IPS-20b (cell line): ENCODE measurements at regions not wholly inside any gene's neighbourhood (a gene's known extent, or its start where the extent isn't known, plus 50 kb on each side); places are given as distances from the start of the nearest gene placed in this dataset.
"Not testable (repeated sequence)": the region's sequence is repeated elsewhere in the genome, so short reads cannot be mapped to it uniquely, and the experiment has no call there.

Experiments used
- H3K27ac ChIP-seq: one replicate; pipeline ENCODE4 v1.5.1; 2013; ENCODE audit warnings: low read length
- H3K27me3 ChIP-seq: 2 replicates; pipeline ENCODE4 v1.6.1; 2013; ENCODE audit warnings: mild to moderate bottlenecking, low read length, inconsistent platforms; ENCODE audit not compliant: insufficient read depth
- H3K36me3 ChIP-seq: 2 replicates; pipeline ENCODE4 v1.6.1; 2013; ENCODE audit warnings: low read depth, mild to moderate bottlenecking, inconsistent platforms, low read length, moderate library complexity; ENCODE audit not compliant: insufficient read depth
- H3K4me1 ChIP-seq: 2 replicates; pipeline ENCODE4 v1.6.1; 2013; ENCODE audit warnings: mild to moderate bottlenecking, control low read depth, inconsistent platforms, low read length, moderate library complexity; ENCODE audit not compliant: insufficient read depth
- H3K4me3 ChIP-seq: 2 replicates; pipeline ENCODE4 v1.5.1; 2013; ENCODE audit warnings: mild to moderate bottlenecking, low read length, inconsistent platforms
- H3K9ac ChIP-seq: 2 replicates; pipeline ENCODE4 v1.6.1; 2013; ENCODE audit warnings: low read depth, mild to moderate bottlenecking, inconsistent platforms, low read length, moderate library complexity
- H3K9me3 ChIP-seq: 2 replicates; pipeline ENCODE4 v1.6.1; 2013; ENCODE audit warnings: mild to moderate bottlenecking, low read depth, low read length, inconsistent platforms; ENCODE audit not compliant: insufficient read depth

DNA sequence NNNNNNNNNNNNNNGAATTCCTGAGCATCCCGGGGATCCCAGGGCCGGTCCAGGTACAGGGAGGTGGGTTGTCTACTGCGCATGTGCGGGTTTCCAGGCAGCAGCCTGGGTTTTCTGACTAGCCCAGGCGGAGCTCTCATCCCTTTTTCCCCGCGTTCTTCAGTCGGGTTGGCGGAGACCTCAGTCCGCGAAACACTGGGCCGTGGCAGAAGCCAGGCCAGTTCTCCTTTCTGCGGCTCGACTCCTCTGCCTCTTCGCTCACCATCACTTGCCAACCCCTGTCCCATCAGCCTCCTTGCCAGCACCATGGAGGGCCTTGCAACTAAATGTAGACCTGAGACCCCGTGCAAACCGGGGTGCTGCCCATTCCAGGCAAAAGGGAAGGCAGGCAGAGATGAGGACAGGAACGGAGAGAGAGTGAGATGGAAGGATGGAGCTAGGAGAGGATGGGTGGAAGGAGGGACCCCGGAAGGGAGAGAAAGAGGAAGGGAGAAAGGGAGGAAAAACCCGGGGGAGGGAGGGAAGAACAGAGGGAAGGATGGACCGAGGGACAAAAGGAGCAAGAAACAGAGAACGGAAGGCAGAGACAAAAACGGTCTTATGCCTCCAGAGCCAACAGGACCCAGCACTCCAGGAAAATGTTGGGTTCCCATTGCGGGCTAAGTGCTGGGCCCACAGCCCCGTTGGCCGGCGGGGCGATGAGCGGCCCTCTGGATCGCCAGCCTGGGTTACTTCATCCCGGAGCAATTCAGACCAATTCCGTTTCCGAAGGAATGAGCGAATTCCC is 445.4 kb upstream of the DEFB115 start:
- H3K36me3 ChIP-seq, result no peaks in the 10 kb centered on the region
- no peak overlapping the region for H3K9ac ChIP-seq
- no peak overlapping the region for H3K4me3 ChIP-seq
- peaks cover 4% of the 10 kb centered on the region for H3K27me3 ChIP-seq
- H3K4me1 ChIP-seq, result no peaks in the 10 kb centered on the region
- no peak overlapping the region for H3K27ac ChIP-seq
- peaks cover 33% of the 10 kb centered on the region for H3K9me3 ChIP-seq

DNA sequence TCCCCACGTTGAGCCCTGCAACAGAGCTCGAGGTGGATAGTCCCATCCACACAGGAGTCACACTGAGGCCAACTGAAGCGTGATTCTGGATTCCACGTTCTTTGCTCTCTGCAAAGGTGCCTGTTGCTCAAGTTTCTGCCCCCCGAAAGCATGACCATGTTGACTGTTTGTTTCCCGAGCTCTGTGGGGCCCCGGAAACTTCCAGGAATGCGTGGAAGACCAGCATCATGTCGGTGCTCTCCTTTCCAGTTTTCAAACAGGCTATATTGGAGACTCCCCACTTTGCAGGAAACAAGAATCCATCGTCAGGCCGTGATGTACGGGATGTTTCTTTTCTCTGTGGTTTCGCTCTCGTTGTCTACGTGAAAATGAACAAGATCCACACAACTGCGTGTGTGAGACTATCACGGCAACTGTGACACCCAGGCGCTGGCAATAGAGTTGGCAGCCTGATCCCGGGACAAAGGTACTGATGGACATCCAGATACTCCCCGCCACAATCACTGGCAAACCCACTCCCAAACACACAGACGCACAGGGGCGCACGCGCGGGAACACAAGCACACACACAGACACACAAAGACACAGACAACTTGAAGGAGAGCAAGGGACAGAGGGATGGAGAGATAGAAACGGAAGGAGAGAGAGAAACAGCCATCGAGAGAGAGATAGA is 444.6 kb upstream of the DEFB115 start:
- Histone ChIP-seq H3K36me3 (no peaks in the 10 kb centered on the region), H3K4me3 (no peak overlapping the region), H3K4me1 (no peaks in the 10 kb centered on the region), H3K9ac (no peak overlapping the region), H3K27me3 (peaks cover 4% of the 10 kb centered on the region), H3K27ac (no peak overlapping the region), H3K9me3 (peaks cover 33% of the 10 kb centered on the region)

DNA sequence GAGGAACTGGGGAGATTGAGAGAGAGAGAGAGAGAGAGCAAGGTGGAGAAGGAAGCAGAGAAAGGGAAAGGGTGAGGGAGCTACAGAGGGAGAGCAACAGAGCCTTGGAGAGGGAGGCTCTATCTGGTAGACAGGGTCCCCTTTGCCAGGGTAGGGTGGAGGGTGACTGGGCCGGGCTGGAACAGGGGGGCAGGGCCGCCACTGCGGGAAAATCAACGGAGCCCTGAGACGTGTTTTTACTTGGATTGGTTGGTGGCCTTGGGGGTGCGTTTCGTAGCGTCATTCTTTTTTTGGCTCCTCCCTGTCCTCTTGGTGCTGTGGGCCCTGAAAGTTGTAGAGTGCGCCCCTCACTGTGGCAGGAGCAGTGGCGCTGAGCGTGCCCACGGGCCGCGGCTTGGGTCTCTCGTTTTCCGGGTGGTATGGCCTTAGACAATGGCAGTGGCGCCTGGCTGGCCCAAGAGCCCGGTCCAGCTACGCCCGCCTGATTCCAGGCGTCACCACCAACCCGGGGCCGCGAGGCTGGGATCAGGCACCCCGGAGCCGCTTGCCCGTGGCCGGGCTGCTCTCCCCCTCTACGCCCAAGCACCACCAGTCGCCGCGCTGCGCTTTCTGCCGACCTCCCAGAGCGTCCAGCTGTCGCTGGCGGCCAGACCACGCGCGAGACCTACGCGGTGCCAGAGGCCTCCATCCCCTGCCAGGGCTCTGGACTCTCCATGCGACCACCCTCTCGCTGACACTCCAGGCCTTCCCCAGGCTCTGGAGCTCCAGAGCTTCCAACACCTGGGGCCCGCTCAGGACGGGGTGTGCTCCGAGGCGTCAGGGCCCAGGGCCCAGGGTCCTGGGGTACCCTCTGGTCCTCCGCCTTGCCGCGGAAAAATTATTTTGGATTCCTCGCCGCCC is 443.8 kb upstream of the DEFB115 start:
- H3K4me3 ChIP-seq, H3K27ac ChIP-seq: not testable (repeated sequence)
- peaks cover 35% of the 10 kb centered on the region for H3K9me3 ChIP-seq

DNA sequence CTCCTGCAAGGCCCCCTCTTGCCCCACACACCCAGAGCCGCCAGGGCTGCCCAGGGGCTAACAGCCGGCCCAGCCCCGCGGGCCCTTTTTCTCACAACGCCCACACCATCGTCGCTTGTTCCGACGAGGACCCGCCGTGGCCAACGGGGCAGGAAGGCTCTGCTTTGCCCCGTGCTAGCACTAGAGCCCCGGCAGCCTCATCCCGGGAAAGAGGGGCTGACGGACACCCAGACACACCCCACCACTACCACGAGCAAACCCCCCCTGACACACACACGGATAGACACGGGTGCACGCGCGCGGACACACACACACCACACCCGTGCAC is 443.2 kb upstream of the DEFB115 start:
- not testable (repeated sequence) for H3K27ac ChIP-seq, H3K9ac ChIP-seq, H3K36me3 ChIP-seq

More for the DNA sequence above, 443.8 kb upstream of the DEFB115 start:
- H3K36me3 ChIP-seq, H3K27me3 ChIP-seq, H3K4me1 ChIP-seq, H3K9ac ChIP-seq: not testable (repeated sequence)

DNA sequence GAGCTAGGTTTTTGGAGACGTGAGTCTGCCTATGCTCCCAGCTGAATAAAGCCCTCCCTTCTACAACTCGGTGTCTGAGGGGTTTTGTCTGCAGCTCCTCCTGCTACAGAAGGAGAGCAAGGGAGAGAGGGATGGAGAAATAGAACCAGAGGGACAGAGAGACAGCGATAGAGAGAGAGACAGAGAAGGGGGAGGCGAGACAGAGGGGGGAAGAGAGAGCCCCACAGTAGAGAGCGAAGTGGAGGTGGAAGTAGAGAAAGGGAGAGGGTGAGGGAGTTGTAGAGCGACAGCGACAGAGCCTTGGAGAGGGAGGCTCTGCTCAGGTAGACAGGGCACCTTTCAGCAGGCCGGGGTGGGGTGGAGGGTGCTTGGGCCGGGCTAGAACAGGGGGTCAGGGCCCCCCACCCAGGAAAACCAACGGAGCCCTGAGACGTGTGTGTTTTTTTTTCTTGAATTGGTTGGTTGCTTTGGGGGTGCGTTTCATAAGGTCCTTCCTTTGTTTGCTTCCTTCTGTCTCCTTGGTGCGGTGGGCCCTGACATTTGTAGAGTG is 442.4 kb upstream of the DEFB115 start:
- H3K4me1 ChIP-seq, H3K9ac ChIP-seq, H3K27me3 ChIP-seq, H3K4me3 ChIP-seq, H3K27ac ChIP-seq, H3K36me3 ChIP-seq: not testable (repeated sequence)
- peaks cover 40% of the 10 kb centered on the region for H3K9me3 ChIP-seq

More for the DNA sequence above, 443.2 kb upstream of the DEFB115 start:
- not testable (repeated sequence) for H3K4me1 ChIP-seq, H3K4me3 ChIP-seq, H3K27me3 ChIP-seq
- H3K9me3 ChIP-seq, result peaks cover 38% of the 10 kb centered on the region

DNA sequence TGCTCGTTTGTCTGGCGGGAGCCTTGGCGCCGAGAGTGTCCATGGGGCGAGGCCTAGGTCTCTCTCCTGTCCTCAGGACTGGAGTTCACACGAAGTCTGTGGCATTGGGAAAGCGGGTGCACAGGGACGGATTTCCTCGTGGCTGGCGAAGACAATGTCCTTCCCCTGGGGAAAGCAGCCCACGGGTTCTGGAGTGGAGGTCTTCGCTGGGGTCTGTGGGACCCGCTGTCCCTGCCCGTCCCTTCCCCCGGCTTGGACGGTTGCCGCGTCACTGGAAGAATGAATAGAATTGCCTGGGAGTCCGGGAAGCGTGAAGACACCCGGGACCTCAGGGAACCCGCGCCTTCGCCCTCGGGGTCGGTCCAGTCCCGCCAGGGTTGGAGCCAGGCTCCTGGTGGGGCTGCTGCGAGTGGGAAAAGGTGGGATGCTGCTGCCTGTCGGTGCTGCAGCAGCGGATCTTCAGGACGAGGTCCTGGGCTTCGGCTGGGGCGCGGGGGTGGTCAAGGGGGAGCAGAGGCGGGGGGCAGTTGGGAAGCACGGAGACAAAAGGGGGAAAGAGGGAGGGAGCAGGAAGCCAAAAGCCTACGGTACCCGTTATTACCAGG is 441.8 kb upstream of the DEFB115 start:
- Histone ChIP-seq H3K27ac (no peak overlapping the region), H3K36me3 (no peaks in the 10 kb centered on the region), H3K4me3 (no peak overlapping the region), H3K27me3 (peaks cover 4% of the 10 kb centered on the region), H3K9ac (no peak overlapping the region), H3K4me1 (no peaks in the 10 kb centered on the region), H3K9me3 (peaks cover 46% of the 10 kb centered on the region)

DNA sequence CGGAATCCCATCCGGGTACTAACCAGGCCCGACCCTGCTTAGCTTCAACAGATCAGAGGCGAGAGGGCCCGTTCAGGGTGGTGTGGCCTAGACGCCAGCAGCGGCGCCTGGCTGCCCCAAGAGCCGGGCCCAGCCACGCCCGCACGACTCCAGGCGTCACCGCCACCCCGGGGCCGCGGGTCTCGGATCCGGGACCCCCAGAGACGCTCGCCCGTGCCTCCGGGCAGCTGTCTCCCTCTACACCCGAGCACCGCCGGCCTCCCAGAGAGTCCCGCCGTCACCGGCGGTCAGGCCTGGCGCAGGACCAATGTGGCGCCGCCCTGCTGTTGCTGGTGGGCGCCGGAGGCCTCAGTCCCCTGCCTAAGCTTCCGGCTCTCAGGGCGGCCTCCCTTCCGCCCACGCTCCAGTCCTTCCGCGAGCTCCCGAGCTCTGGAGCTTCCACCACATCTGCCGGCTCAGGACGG is 441.2 kb upstream of the DEFB115 start:
- Histone ChIP-seq H3K9ac (no peak overlapping the region), H3K27ac (no peak overlapping the region), H3K4me1 (no peaks in the 10 kb centered on the region), H3K9me3 (peaks cover 51% of the 10 kb centered on the region), H3K36me3 (no peaks in the 10 kb centered on the region), H3K4me3 (no peak overlapping the region), H3K27me3 (peaks cover 4% of the 10 kb centered on the region)

DNA sequence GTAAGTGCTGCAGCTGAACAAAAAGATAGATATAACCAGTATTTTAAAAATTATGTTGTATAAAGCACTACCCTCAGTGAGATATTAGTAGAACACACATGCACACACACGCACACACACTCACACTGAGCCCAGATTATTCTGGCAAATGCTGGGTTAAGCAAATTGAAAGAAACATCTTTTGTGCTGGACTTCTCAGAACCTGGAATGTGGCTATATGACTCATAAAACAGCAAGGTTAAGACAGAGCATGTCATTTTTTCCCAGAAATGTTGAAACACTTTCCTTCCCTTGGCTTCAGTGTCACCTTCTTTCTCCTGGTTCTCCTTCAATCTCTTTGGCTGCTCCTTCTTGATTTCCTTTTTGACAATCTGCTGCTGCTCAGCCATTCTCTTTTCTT is 435.8 kb upstream of the DEFB115 start:
- H3K4me1 ChIP-seq, H3K4me3 ChIP-seq, H3K9ac ChIP-seq, H3K27ac ChIP-seq, H3K27me3 ChIP-seq, H3K36me3 ChIP-seq: not testable (repeated sequence)
- H3K9me3 ChIP-seq, result peaks cover 49% of the 10 kb centered on the region

DNA sequence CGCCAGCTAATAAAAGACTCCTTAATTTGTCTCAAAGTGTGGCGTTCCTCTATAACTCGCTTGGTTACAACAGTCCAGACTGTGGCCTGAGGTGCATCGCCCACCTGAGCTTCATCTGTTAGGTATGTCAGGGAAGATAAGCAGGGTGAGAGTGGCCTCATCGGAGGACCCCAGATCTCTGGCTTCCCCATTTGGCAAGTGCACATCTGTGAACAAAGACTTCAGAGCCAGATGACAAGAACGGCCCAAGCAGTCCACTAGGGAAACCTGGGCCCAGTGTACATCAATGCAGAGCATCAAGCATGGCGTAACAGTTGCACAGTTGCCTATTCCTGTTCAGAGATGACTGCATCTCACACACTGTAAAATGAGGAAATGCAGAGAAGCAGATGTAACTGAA is 432.8 kb upstream of the DEFB115 start:
- peaks cover 65% of the 10 kb centered on the region for H3K9me3 ChIP-seq
- H3K36me3 ChIP-seq, H3K27ac ChIP-seq, H3K9ac ChIP-seq, H3K27me3 ChIP-seq, H3K4me1 ChIP-seq, H3K4me3 ChIP-seq: not testable (repeated sequence)

DNA sequence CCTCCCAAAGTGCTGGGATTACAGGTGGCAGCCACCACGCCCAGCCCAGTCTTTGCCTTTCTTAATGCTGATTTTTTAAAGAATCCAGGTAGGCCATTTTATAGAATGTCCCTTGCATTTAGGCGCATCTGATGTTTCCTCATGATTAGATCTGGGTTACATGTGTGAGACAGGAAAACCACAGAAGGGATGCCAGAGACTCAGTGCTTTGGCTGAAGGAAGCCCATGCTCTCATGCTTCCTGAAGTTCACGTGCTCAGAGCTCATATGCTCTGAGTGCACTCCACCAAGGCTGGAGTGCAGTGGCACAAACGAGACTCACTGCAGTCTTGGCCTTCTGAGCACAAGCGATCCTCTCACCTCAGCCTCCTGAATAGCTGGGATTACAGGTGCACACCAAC is 411.5 kb upstream of the DEFB115 start:
- H3K27ac ChIP-seq, H3K36me3 ChIP-seq, H3K27me3 ChIP-seq, H3K4me3 ChIP-seq, H3K9ac ChIP-seq, H3K9me3 ChIP-seq, H3K4me1 ChIP-seq: not testable (repeated sequence)

DNA sequence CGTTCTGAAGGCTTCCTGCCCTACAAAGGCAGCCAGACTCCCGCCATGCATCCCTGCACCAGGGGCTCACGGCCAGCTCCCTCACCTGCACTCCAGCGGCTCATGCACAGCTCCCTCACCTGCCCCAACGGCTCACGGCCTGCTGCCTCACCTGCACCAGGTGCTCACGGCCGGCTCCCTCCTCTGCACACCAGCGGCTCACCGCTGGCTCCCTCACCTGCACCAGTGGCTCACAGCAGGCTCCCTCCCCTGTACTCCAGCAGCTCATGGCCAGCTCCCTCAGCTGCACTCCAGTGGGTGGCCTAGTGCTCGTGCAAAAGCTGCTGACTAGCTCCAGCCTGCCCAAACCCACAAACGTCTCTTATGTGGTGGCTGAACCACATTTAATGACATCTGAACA is 389.2 kb upstream of the DEFB115 start:
- not testable (repeated sequence) for H3K27me3 ChIP-seq, H3K4me3 ChIP-seq, H3K4me1 ChIP-seq, H3K36me3 ChIP-seq, H3K9ac ChIP-seq, H3K27ac ChIP-seq
- H3K9me3 ChIP-seq, result peaks cover 31% of the 10 kb centered on the region
